ENCODE measurements at regions not wholly inside any gene's neighbourhood (a gene's known extent, or its start where the extent isn't known, plus 50 kb on each side); places are given as distances from the start of the nearest gene placed in this dataset.
A peak's percentile ranks its signal among the peaks of the same experiment; 100 is the strongest.

- H3K27ac ChIP-seq = peak overlapping the region; percentile 87
- ChIA-PET CTCF (interaction anchor here (0.5 to 0.7 kb wide), 3 partner anchors 85 to 656 kb away, joined by 3 read pairs; no protein-coding TSS in a partner anchor), POLR2A (ENCODE audit: low non-redundant PET) (interaction anchor here (0.7 kb wide), 1 partner anchor 1044 kb away, joined by 3 read pairs; no protein-coding TSS in a partner anchor)
- DNase-seq (ENCODE audit: low spot score) = no peak
- no peak for TF ChIP-seq CTCF (conservative IDR thresholded peaks at IDR 0.05; ENCODE audit: low read depth)
These were observed 68.7 kb upstream of the KLF6 start for GRCh38 chr10:3853547-3854303.

GRCh38 chr10:3853016-3853415 is 68.0 kb upstream of the KLF6 start:
- H3K27ac ChIP-seq = peak overlapping the region; percentile 87
- no peak for TF ChIP-seq CTCF (conservative IDR thresholded peaks at IDR 0.05; ENCODE audit: low read depth)
- CTCF ChIA-PET = interaction anchor here (0.5 to 0.7 kb wide), 2 partner anchors 84 to 101 kb away, joined by 3 read pairs; no protein-coding TSS in a partner anchor
- no peak for DNase-seq (ENCODE audit: low spot score)
- POLR2A ChIA-PET (ENCODE audit: low non-redundant PET) = interaction anchor here (0.5 to 0.7 kb wide), 2 partner anchors 43 to 1043 kb away, joined by 3 to 5 read pairs; no protein-coding TSS in a partner anchor

- H3K27ac ChIP-seq = peak overlapping the region; percentile 87
- peak; percentile 91 for DNase-seq (ENCODE audit: low spot score)
- CTCF ChIA-PET = no interaction called here
- POLR2A ChIA-PET (ENCODE audit: low non-redundant PET) = interaction anchor here (0.5 kb wide), 2 partner anchors 16 to 42 kb away, joined by 5 read pairs; no protein-coding TSS in a partner anchor
- TF ChIP-seq CTCF (conservative IDR thresholded peaks at IDR 0.05; ENCODE audit: low read depth) = no peak
These were observed 67.3 kb upstream of the KLF6 start for GRCh38 chr10:3852147-3852904.

- ChIA-PET CTCF (interaction anchor here (0.6 to 0.7 kb wide), 3 partner anchors 20 to 688 kb away, joined by 3 to 5 read pairs (median 3); no protein-coding TSS in a partner anchor), POLR2A (ENCODE audit: low non-redundant PET) (no interaction called here)
- no peak for TF ChIP-seq CTCF (conservative IDR thresholded peaks at IDR 0.05; ENCODE audit: low read depth)
- H3K27ac ChIP-seq = peak overlapping the region; percentile 90
- DNase-seq (ENCODE audit: low spot score) = peak; percentile 63
These were observed 66.3 kb upstream of the KLF6 start for GRCh38 chr10:3850999-3851937.

GRCh38 chr10:3848775-3849635 is 64.0 kb upstream of the KLF6 start:
- POLR2A ChIA-PET (ENCODE audit: low non-redundant PET) = no interaction called here
- peak; percentile 63 for DNase-seq (ENCODE audit: low spot score)
- no peak overlapping the region for H3K27ac ChIP-seq
- CTCF ChIA-PET = interaction anchor here (0.7 to 1.1 kb wide), 2 partner anchors 16 to 197 kb away, joined by 3 read pairs; no protein-coding TSS in a partner anchor
- no peak for TF ChIP-seq CTCF (conservative IDR thresholded peaks at IDR 0.05; ENCODE audit: low read depth)

All from RWPE1 (cell line).